ENCODE measurements at regions not wholly inside any gene's neighbourhood (a gene's known extent, or its start where the extent isn't known, plus 50 kb on each side); places are given as distances from the start of the nearest gene placed in this dataset.

DNA sequence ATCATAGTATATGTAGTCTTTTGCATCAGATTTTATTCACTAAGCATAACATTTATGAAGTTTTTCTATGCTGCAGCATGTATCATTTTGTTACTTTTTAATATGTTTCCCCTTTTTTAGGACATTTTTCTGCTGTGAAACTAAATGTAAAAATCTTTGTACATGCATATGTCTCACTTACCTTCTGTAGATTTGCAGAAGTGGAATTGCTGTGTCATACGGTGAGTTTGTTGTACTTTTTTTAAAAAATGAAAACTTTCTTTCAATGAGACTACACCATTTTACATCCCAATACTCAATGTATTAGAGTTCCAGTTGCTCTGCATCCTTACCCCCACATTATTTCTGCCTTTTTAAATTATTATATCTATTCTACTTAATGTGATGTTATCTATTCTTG is 868.9 kb downstream of the PDHA2 start:
- no TSS peak for BruUV-seq (replicated peaks)
- POLR2A ChIA-PET: no interaction called here
- CTCF ChIA-PET: no interaction called here

DNA sequence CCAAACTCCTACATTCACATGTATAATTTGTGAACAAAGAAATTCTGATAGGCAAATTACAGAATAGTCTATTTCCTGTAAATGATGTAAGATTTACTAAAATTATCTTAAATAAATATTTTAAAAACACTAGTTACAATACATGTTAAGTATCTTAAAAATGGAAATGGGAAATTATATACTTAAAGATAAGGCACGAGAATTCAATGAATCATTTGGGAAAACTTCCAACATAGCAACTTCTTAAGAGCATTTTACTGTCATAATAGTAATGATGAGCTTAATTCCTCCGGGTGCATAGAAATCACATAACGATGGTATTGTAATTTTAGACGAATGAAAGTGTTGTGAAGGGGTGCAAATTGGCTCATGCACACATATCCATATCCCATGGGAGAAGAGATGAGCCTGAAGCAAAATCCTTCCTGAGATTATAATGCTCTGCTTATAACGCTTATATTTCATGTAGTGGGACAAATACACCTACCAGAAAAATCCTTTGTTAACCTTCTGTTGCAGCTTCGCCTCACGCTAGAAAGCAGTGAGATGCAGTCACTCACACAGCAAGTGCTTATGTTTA is 873.5 kb downstream of the PDHA2 start:
- no peak overlapping the region for H3K27ac ChIP-seq (ENCODE audit: low read length)
- POLR2A ChIA-PET: no interaction called here
- CTCF ChIA-PET: no interaction called here
- intact Hi-C loops (cut with micrococcal nuclease; ENCODE audit: unreplicated experiment) (no loop called here), in situ Hi-C loops (cut with HindIII; ENCODE audit: low pct_unique_long_range_greater_than_20kb, low sequenced_read_pairs) (no loop called here)
- no TSS peak for BruUV-seq (replicated peaks)
- TF ChIP-seq, protein P1, sequence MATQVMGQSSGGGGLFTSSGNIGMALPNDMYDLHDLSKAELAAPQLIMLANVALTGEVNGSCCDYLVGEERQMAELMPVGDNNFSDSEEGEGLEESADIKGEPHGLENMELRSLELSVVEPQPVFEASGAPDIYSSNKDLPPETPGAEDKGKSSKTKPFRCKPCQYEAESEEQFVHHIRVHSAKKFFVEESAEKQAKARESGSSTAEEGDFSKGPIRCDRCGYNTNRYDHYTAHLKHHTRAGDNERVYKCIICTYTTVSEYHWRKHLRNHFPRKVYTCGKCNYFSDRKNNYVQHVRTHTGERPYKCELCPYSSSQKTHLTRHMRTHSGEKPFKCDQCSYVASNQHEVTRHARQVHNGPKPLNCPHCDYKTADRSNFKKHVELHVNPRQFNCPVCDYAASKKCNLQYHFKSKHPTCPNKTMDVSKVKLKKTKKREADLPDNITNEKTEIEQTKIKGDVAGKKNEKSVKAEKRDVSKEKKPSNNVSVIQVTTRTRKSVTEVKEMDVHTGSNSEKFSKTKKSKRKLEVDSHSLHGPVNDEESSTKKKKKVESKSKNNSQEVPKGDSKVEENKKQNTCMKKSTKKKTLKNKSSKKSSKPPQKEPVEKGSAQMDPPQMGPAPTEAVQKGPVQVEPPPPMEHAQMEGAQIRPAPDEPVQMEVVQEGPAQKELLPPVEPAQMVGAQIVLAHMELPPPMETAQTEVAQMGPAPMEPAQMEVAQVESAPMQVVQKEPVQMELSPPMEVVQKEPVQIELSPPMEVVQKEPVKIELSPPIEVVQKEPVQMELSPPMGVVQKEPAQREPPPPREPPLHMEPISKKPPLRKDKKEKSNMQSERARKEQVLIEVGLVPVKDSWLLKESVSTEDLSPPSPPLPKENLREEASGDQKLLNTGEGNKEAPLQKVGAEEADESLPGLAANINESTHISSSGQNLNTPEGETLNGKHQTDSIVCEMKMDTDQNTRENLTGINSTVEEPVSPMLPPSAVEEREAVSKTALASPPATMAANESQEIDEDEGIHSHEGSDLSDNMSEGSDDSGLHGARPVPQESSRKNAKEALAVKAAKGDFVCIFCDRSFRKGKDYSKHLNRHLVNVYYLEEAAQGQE (IDR thresholded peaks at IDR 0.05; ENCODE audit: insufficient read depth in 1 of 2, low read depth in 2 of 2, low read length in 1 of 2): no peak
- TF ChIP-seq, protein P2, sequence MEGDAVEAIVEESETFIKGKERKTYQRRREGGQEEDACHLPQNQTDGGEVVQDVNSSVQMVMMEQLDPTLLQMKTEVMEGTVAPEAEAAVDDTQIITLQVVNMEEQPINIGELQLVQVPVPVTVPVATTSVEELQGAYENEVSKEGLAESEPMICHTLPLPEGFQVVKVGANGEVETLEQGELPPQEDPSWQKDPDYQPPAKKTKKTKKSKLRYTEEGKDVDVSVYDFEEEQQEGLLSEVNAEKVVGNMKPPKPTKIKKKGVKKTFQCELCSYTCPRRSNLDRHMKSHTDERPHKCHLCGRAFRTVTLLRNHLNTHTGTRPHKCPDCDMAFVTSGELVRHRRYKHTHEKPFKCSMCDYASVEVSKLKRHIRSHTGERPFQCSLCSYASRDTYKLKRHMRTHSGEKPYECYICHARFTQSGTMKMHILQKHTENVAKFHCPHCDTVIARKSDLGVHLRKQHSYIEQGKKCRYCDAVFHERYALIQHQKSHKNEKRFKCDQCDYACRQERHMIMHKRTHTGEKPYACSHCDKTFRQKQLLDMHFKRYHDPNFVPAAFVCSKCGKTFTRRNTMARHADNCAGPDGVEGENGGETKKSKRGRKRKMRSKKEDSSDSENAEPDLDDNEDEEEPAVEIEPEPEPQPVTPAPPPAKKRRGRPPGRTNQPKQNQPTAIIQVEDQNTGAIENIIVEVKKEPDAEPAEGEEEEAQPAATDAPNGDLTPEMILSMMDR (IDR thresholded peaks at IDR 0.05): no peak
- no peak for TF ChIP-seq SIN3A (IDR thresholded peaks at IDR 0.05; ENCODE audit: borderline replicate concordance, insufficient read depth, low read depth, low read length)
- TF ChIP-seq POLR2AphosphoS5 (IDR thresholded peaks at IDR 0.05; ENCODE audit: low read depth, low read length): no peak
- TF ChIP-seq TCF7L2 (IDR thresholded peaks at IDR 0.05; ENCODE audit: low read depth, low read length): no peak
- no peaks in the 10 kb centered on the region for H3K36me3 ChIP-seq (ENCODE audit: control insufficient read depth, insufficient read depth, low read length)
- no peaks in the 10 kb centered on the region for H3K9me3 ChIP-seq (ENCODE audit: control insufficient read depth, insufficient read depth, low read depth, low read length)
- no peaks in the 10 kb centered on the region for H3K27me3 ChIP-seq (ENCODE audit: control insufficient read depth, insufficient read depth, low read length)
- ATAC-seq: no peak
- H3K4me1 ChIP-seq (ENCODE audit: control insufficient read depth, insufficient read depth, low read length): no peaks in the 10 kb centered on the region
- H3K4me3 ChIP-seq (ENCODE audit: low read depth in 2 of 2, low read length in 2 of 2): no peak overlapping the region
- DNase-seq (ENCODE audit: low read depth, low spot score): no peak

More for the DNA sequence above, 868.9 kb downstream of the PDHA2 start:
- no peak overlapping the region for H3K27ac ChIP-seq (ENCODE audit: low read length)
- no peaks in the 10 kb centered on the region for H3K27me3 ChIP-seq (ENCODE audit: control insufficient read depth, insufficient read depth, low read length)
- H3K9me3 ChIP-seq (ENCODE audit: control insufficient read depth, insufficient read depth, low read depth, low read length): no peaks in the 10 kb centered on the region
- no peaks in the 10 kb centered on the region for H3K36me3 ChIP-seq (ENCODE audit: control insufficient read depth, insufficient read depth, low read length)
- H3K4me1 ChIP-seq (ENCODE audit: control insufficient read depth, insufficient read depth, low read length): no peaks in the 10 kb centered on the region
- intact Hi-C loops (cut with micrococcal nuclease; ENCODE audit: unreplicated experiment) (no loop called here), in situ Hi-C loops (cut with HindIII; ENCODE audit: low pct_unique_long_range_greater_than_20kb, low sequenced_read_pairs) (no loop called here)
- no peak for ATAC-seq
- TF ChIP-seq SIN3A (IDR thresholded peaks at IDR 0.05; ENCODE audit: borderline replicate concordance, insufficient read depth, low read depth, low read length): no peak
- TF ChIP-seq, protein P2 (IDR thresholded peaks at IDR 0.05): no peak
- no peak for TF ChIP-seq POLR2AphosphoS5 (IDR thresholded peaks at IDR 0.05; ENCODE audit: low read depth, low read length)
- TF ChIP-seq, protein P1 (IDR thresholded peaks at IDR 0.05; ENCODE audit: insufficient read depth in 1 of 2, low read depth in 2 of 2, low read length in 1 of 2): no peak
- TF ChIP-seq TCF7L2 (IDR thresholded peaks at IDR 0.05; ENCODE audit: low read depth, low read length): no peak
- H3K4me3 ChIP-seq (ENCODE audit: low read depth in 2 of 2, low read length in 2 of 2): no peak overlapping the region
- no peak for DNase-seq (ENCODE audit: low read depth, low spot score)

All from Panc1 (cell line).